T-cell (primary cell): ENCODE measurements at regions not wholly inside any gene's neighbourhood (a gene's known extent, or its start where the extent isn't known, plus 50 kb on each side); places are given as distances from the start of the nearest gene placed in this dataset.

Experiments used
- ATAC-seq, 4 experiments: fragments of 200-7000 bp in 3 of 4; fragments of 150-1000 bp in 1 of 4; cut with Tn5 transposase; replicated peaks in 1 of 4; 1 replicate in 3 of 4; 2 replicates in 1 of 4; pipeline ENCODE4 v1.10.0; 2021; ENCODE audit warnings: moderate library complexity in 3 of 4, mild to moderate bottlenecking in 2 of 4, moderate number of reproducible peaks in 1 of 4
- CTCF ChIA-PET, 2 donors: fragments of 300-600 bp; sonication (Branson Sonifier 250); formaldehyde crosslinking; loops; one replicate each; lab custom pipeline; 2022; ENCODE audit warnings: antibody characterized with exemption in 2 of 2; lab: Charles Lee
- POLR2A ChIA-PET, 2 donors: fragments of 300-600 bp; sonication (Branson Sonifier 250); formaldehyde crosslinking; loops; one replicate each; lab custom pipeline; 2022; ENCODE audit warnings: antibody characterized with exemption in 2 of 2; lab: Charles Lee
- DNase-seq, 35 experiments: peaks; one replicate each; pipeline versions ENCODE4 v3.0.0 to v3.0.0-alpha.2; 2013 to 2023
- H3K27ac ChIP-seq: one replicate; pipeline ENCODE4 v1.5.1; 2013; ENCODE audit warnings: low read length
- H3K27me3 ChIP-seq, 2 experiments: replicated peaks in 1 of 2; 1 replicate in 1 of 2; 2 replicates in 1 of 2; pipeline versions ENCODE4 v1.6.1 to v1.7.0; 2013; ENCODE audit warnings: low read length in 1 of 2, mixed read lengths in 1 of 2; ENCODE audit not compliant: control insufficient read depth in 2 of 2, insufficient read depth in 2 of 2; ENCODE audit errors: extremely low read depth in 1 of 2
- H3K36me3 ChIP-seq, 2 donors: 1 replicate in 1 of 2; 2 replicates in 1 of 2; pipeline versions ENCODE4 v1.6.1 to v1.7.0; 2013; ENCODE audit warnings: low read length in 1 of 2; ENCODE audit not compliant: control insufficient read depth in 2 of 2, insufficient read depth in 1 of 2; ENCODE audit errors: extremely low read depth in 1 of 2
- H3K4me1 ChIP-seq, 2 experiments: 1 replicate in 1 of 2; 2 replicates in 1 of 2; pipeline versions ENCODE4 v1.6.1 to v1.7.0; 2013; ENCODE audit warnings: low read length in 2 of 2, mixed read lengths in 1 of 2; ENCODE audit not compliant: insufficient read depth in 2 of 2, control insufficient read depth in 1 of 2; ENCODE audit errors: extremely low read depth in 1 of 2
- H3K4me3 ChIP-seq, 2 donors: 1 replicate in 1 of 2; 2 replicates in 1 of 2; pipeline versions ENCODE4 v1.5.1 to v1.7.0; 2013; ENCODE audit warnings: mild to moderate bottlenecking in 2 of 2, low read length in 1 of 2, moderate library complexity in 1 of 2; ENCODE audit not compliant: control insufficient read depth in 1 of 2; ENCODE audit errors: extremely low read depth in 1 of 2
- H3K9me3 ChIP-seq: 2 replicates; pipeline ENCODE4 v1.7.0; 2013
- H3K27ac Mint-ChIP-seq, 2 donors: one replicate each; pipeline ENCODE4 v1.8.0; 2020 to 2021; ENCODE audit warnings: mild to moderate bottlenecking in 2 of 2, mixed read lengths in 2 of 2
- H3K27me3 Mint-ChIP-seq, 2 donors: one replicate each; pipeline ENCODE4 v1.8.0; 2021 to 2022; ENCODE audit warnings: mixed read lengths in 2 of 2
- H3K36me3 Mint-ChIP-seq: one replicate; pipeline ENCODE4 v1.8.0; 2021; ENCODE audit warnings: mixed read lengths
- H3K4me1 Mint-ChIP-seq, 3 donors: one replicate each; pipeline ENCODE4 v1.8.0; 2020 to 2022; ENCODE audit warnings: mixed read lengths in 3 of 3, mild to moderate bottlenecking in 1 of 3
- H3K4me3 Mint-ChIP-seq, 3 donors: one replicate each; pipeline ENCODE4 v1.8.0; 2020 to 2022; ENCODE audit warnings: mild to moderate bottlenecking in 3 of 3, mixed read lengths in 3 of 3, moderate library complexity in 3 of 3
- H3K9me3 Mint-ChIP-seq, 3 donors: one replicate each; pipeline ENCODE4 v1.8.0; 2020 to 2022; ENCODE audit warnings: mixed read lengths in 3 of 3
- WGBS: methylation state at CpG from one replicate; pipeline ENCODE4 v1.1.5; 2013; ENCODE audit warnings: missing lambda C conversion rate; ENCODE audit not compliant: insufficient coverage; 5-methylcytosine and 5-hydroxymethylcytosine counted together

DNA sequence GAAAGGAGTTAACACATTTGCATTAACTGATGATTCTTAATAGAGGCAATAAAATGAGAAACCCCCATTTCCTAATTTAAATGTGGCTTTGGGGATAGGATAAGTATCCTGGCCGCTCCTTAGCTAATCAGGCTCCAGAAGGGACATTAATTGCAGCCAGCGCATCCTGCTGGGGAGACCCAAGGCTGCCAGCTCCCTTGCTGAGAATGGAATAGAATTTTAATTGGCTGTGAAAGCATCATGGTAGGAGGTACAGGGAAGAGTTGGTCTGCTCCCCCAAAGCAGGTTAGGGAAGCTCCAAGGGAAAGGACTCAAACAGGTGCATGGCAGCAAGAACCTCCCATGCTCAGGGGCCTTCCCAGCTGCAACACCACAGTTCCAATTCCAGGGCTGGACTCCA is 71.4 kb downstream of the MARCHF4 start:
- Histone ChIP-seq H3K4me1 (peaks cover 0 to 4% of the 10 kb centered on the region in 2 experiments), H3K9me3 (no peaks in the 10 kb centered on the region), H3K4me3 (no peak overlapping the region), H3K27me3 (no peaks in the 10 kb centered on the region), H3K27ac (no peak overlapping the region), H3K36me3 (no peaks in the 10 kb centered on the region)
- no peak for ATAC-seq
- CTCF ChIA-PET = interaction anchor here in 1 of 2 donors (0.6 kb wide), 1 partner anchor 31 kb away, joined by 3 read pairs; no protein-coding TSS in a partner anchor
- POLR2A ChIA-PET = interaction anchor here in 1 of 2 donors (0.6 kb wide), 1 partner anchor 196 kb away, joined by 8 read pairs; no protein-coding TSS in a partner anchor
- 100% methylated on average over 1 of the region's 2 CpGs for WGBS
- Mint-ChIP-seq H3K4me3 (no peak overlapping the region), H3K9me3 (no peaks in the 10 kb centered on the region), H3K4me1 (peaks cover 5 to 10% (median 7%) of the 10 kb centered on the region in 3 donors), H3K27me3 (no peaks in the 10 kb centered on the region), H3K36me3 (no peaks in the 10 kb centered on the region), H3K27ac (no peak overlapping the region)
- DNase-seq = no peak

DNA sequence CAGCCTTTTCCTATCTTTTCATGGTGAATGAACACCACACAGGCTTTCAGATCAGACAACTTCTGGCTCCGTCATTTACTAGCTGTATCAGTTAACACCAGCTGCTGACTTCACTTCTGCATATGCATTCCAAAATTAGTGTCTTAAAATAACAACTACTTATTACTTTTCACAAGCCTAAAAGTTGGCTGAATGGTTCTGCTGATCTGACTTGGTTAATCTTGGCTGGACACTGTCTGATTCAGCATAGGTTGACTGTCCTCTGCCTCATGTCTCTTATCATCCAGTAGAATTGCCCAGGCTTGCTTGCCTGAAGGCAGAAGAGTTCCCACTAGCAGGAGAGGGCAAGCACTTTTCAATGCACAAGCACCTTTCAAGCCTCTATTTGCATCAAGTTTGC is 72.7 kb downstream of the MARCHF4 start:
- no peak overlapping the region for H3K4me3 ChIP-seq
- H3K27ac ChIP-seq = no peak overlapping the region
- H3K9me3 Mint-ChIP-seq = no peaks in the 10 kb centered on the region
- POLR2A ChIA-PET = no interaction called here
- no peak overlapping the region for H3K27ac Mint-ChIP-seq
- CTCF ChIA-PET = no interaction called here
- no peaks in the 10 kb centered on the region for H3K9me3 ChIP-seq
- WGBS = 38% methylated on average over 1 of the region's 1 CpG
- peaks cover 5 to 10% (median 7%) of the 10 kb centered on the region in 3 donors for H3K4me1 Mint-ChIP-seq
- no peak overlapping the region for H3K4me3 Mint-ChIP-seq
- no peaks in the 10 kb centered on the region for H3K36me3 ChIP-seq
- ATAC-seq (no peak), DNase-seq (no peak)
- H3K27me3 ChIP-seq = no peaks in the 10 kb centered on the region
- H3K4me1 ChIP-seq = peaks cover 0 to 4% of the 10 kb centered on the region in 2 experiments
- no peaks in the 10 kb centered on the region for H3K36me3 Mint-ChIP-seq
- no peaks in the 10 kb centered on the region for H3K27me3 Mint-ChIP-seq

DNA sequence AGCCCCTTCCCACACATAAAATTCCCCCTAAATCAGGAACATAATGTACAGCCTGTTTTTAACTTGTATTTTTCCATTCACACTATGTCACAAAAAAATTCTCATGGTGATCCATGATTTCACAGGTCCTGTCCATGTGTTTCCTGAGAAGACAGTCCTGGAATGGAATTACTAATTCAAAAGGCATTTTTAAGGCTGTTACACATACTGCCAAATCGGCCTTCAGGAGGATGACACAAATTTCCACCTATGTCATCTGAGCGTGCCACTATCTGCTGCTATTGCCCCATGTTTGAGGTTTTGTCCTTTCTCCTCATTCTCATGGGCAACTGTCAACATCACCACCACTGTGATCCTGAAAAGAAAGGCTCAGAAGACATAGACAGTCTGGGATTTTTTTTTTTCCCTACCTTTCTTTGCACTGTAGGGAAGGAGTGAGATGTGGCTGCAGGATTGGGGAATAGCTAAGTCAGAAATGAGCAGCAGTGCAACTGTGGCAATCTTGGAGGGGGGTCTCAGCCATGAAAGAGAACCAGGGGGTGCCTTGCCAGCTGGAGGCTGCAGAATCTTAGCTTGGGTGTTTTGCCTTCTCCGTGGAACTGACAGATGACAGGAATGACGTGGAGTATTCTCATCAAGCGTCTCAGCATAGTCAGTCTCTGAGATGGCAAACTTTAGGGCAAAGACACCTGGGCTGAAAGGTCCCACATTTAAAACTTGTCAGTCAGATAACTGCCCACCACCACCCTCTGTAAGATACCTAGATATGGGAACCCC is 73.4 kb downstream of the MARCHF4 start:
- H3K4me1 Mint-ChIP-seq = peaks cover 5 to 10% (median 7%) of the 10 kb centered on the region in 3 donors

DNA sequence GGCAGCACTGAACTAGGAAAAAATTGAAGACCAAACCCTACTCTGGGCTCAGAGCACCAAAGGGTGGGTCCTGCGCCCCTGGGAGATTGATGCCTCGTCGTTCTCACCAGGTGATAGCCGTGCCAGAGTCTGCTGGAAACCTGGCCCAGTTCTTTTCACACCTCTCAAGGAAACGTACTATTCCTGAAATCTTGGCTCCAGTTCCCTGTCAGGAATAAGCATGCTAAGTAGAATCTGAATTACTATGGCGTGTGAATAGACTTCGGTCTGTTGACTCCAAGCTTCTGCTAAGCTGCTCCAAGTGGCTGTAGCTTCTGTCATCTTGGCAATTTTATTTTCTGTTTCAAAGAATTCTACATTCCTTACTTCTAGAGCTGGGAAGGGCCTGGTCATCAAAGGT is 75.4 kb downstream of the MARCHF4 start:
- no peaks in the 10 kb centered on the region for H3K36me3 ChIP-seq
- Mint-ChIP-seq H3K36me3 (no peaks in the 10 kb centered on the region), H3K4me3 (no peak overlapping the region), H3K27ac (peak overlapping the region in 1 of 2 donors; percentile 23), H3K9me3 (no peaks in the 10 kb centered on the region), H3K27me3 (no peaks in the 10 kb centered on the region), H3K4me1 (peaks cover 5 to 10% (median 7%) of the 10 kb centered on the region in 3 donors)
- peaks cover 0 to 4% of the 10 kb centered on the region in 2 experiments for H3K4me1 ChIP-seq
- ATAC-seq = no peak
- H3K27me3 ChIP-seq = no peaks in the 10 kb centered on the region
- DNase-seq = no peak
- 93% methylated on average over 7 of the region's 7 CpGs for WGBS
- no peak overlapping the region for H3K4me3 ChIP-seq
- ChIA-PET CTCF (no interaction called here), POLR2A (interaction anchor here in 1 of 2 donors (1.0 kb wide), 1 partner anchor 245 kb away, joined by 3 read pairs; no protein-coding TSS in a partner anchor)
- H3K9me3 ChIP-seq = no peaks in the 10 kb centered on the region
- H3K27ac ChIP-seq = no peak overlapping the region

More for the DNA sequence above, 73.4 kb downstream of the MARCHF4 start:
- Histone ChIP-seq H3K27me3 (no peaks in the 10 kb centered on the region), H3K9me3 (no peaks in the 10 kb centered on the region), H3K36me3 (no peaks in the 10 kb centered on the region), H3K4me3 (no peak overlapping the region), H3K27ac (no peak overlapping the region), H3K4me1 (peaks cover 0 to 4% of the 10 kb centered on the region in 2 experiments)
- ChIA-PET CTCF (no interaction called here), POLR2A (no interaction called here)
- 96% methylated on average over 4 of the region's 5 CpGs for WGBS
- H3K36me3 Mint-ChIP-seq = no peaks in the 10 kb centered on the region
- ATAC-seq (no peak), DNase-seq (no peak)
- H3K4me3 Mint-ChIP-seq = no peak overlapping the region
- no peaks in the 10 kb centered on the region for H3K9me3 Mint-ChIP-seq
- H3K27ac Mint-ChIP-seq = no peak overlapping the region
- H3K27me3 Mint-ChIP-seq = no peaks in the 10 kb centered on the region

DNA sequence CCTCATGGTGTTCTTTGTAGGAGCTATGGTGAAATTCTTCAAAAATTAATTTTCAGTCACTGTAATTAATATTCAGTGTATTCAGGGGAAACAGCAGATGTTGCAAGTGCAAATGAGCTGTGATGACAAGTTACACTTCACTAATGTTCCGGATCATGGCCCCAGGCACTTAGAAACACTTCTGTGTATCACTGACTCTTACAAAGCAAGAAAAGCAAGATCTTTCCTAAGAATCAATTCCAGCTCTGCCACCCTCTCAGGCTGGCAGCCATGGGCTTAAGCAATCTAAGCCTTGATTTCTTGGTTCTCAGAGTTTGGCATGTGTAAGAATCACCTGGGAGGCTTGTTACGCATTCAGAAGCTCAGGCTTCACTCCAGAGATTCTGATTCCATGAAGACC is 78.0 kb downstream of the MARCHF4 start:
- CTCF ChIA-PET = no interaction called here

DNA sequence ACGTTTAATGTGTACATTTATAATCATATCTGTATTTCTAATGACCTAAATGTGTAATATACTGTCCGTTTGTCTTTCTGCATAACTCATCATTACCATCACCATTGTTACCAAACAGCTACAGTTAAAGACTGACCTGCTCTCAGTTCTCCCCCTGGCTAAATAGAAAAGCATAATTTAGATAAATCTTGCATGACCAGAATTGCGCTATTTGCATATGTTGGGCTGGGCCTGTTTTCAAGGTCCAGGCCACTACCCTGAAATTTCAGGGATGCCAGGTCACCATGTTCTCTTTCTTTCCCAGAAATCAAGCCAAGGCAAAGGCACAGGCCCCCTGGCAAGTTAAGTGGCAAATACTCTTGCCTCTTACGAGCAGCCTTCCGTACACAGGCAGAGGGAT is 78.4 kb downstream of the MARCHF4 start:
- no peak overlapping the region for H3K4me3 ChIP-seq
- no peak overlapping the region for H3K27ac ChIP-seq
- Mint-ChIP-seq H3K4me1 (peaks cover 5 to 10% (median 7%) of the 10 kb centered on the region in 3 donors), H3K4me3 (no peak overlapping the region), H3K27me3 (no peaks in the 10 kb centered on the region), H3K36me3 (no peaks in the 10 kb centered on the region), H3K9me3 (no peaks in the 10 kb centered on the region), H3K27ac (no peak overlapping the region)
- no peak for DNase-seq
- H3K9me3 ChIP-seq = no peaks in the 10 kb centered on the region
- POLR2A ChIA-PET = no interaction called here
- CTCF ChIA-PET = no interaction called here
- no peak for ATAC-seq
- peaks cover 0 to 4% of the 10 kb centered on the region in 2 experiments for H3K4me1 ChIP-seq
- no peaks in the 10 kb centered on the region for H3K27me3 ChIP-seq
- WGBS = 100% methylated on average over 1 of the region's 5 CpGs
- no peaks in the 10 kb centered on the region for H3K36me3 ChIP-seq

More for the DNA sequence above, 78.0 kb downstream of the MARCHF4 start:
- 100% methylated on average over 1 of the region's 2 CpGs for WGBS
- Histone ChIP-seq H3K9me3 (no peaks in the 10 kb centered on the region), H3K36me3 (no peaks in the 10 kb centered on the region), H3K27me3 (no peaks in the 10 kb centered on the region), H3K27ac (no peak overlapping the region), H3K4me1 (peaks cover 0 to 4% of the 10 kb centered on the region in 2 experiments), H3K4me3 (no peak overlapping the region)
- ATAC-seq (no peak), DNase-seq (no peak)
- H3K36me3 Mint-ChIP-seq = no peaks in the 10 kb centered on the region
- peaks cover 5 to 10% (median 7%) of the 10 kb centered on the region in 3 donors for H3K4me1 Mint-ChIP-seq
- H3K27me3 Mint-ChIP-seq = no peaks in the 10 kb centered on the region
- H3K4me3 Mint-ChIP-seq = no peak overlapping the region
- H3K27ac Mint-ChIP-seq = no peak overlapping the region
- POLR2A ChIA-PET = no interaction called here
- H3K9me3 Mint-ChIP-seq = no peaks in the 10 kb centered on the region
